ENCODE measurements at regions not wholly inside any gene's neighbourhood (a gene's known extent, or its start where the extent isn't known, plus 50 kb on each side); places are given as distances from the start of the nearest gene placed in this dataset.

- no peaks in the 10 kb centered on the region; the same call in 1 of the 2 replicates for H3K9me2 ChIP-seq (ENCODE audit: insufficient read depth)
- no peaks in the 10 kb centered on the region for H3K27me3 ChIP-seq (ENCODE audit: insufficient read depth, low read length)
- ChIA-PET POLR2A (no interaction called here), CTCF (no interaction called here), RAD21 (ENCODE audit: low non-redundant PET in 1 of 2, low total read pairs in 2 of 2, uncharacterized antibody in 2 of 2, unreplicated experiment in 2 of 2) (no interaction called here)
- H3K79me2 ChIP-seq (ENCODE audit: insufficient read depth, low read length) = no peaks in the 10 kb centered on the region
- TF ChIP-seq SRF (IDR thresholded peaks at IDR 0.05; ENCODE audit: low read depth) (no peak), ATF3 (IDR thresholded peaks at IDR 0.05) (no peak), YY1 (IDR thresholded peaks at IDR 0.05; ENCODE audit: extremely low read depth, insufficient replicate concordance, low read depth, low read length) (no peak), ZNF274 (IDR thresholded peaks at IDR 0.05; ENCODE audit: low read depth, low read length) (no peak), ZFX (IDR thresholded peaks at IDR 0.05) (no peak), ZBTB33 (IDR thresholded peaks at IDR 0.05; ENCODE audit: extremely low read depth, insufficient replicate concordance, low read length) (no peak), POLR2AphosphoS5 (IDR thresholded peaks at IDR 0.05; ENCODE audit: low read depth, low read length) (no peak), FOSL1 (IDR thresholded peaks at IDR 0.05; ENCODE audit: low read depth) (no peak), CEBPB (IDR thresholded peaks at IDR 0.05; ENCODE audit: low read depth) (no peak), CBX3 (IDR thresholded peaks at IDR 0.05; ENCODE audit: low read depth) (no peak)
- TF ChIP-seq, protein P1, sequence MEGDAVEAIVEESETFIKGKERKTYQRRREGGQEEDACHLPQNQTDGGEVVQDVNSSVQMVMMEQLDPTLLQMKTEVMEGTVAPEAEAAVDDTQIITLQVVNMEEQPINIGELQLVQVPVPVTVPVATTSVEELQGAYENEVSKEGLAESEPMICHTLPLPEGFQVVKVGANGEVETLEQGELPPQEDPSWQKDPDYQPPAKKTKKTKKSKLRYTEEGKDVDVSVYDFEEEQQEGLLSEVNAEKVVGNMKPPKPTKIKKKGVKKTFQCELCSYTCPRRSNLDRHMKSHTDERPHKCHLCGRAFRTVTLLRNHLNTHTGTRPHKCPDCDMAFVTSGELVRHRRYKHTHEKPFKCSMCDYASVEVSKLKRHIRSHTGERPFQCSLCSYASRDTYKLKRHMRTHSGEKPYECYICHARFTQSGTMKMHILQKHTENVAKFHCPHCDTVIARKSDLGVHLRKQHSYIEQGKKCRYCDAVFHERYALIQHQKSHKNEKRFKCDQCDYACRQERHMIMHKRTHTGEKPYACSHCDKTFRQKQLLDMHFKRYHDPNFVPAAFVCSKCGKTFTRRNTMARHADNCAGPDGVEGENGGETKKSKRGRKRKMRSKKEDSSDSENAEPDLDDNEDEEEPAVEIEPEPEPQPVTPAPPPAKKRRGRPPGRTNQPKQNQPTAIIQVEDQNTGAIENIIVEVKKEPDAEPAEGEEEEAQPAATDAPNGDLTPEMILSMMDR (IDR thresholded peaks at IDR 0.05 in 2 of 3, conservative IDR thresholded peaks at IDR 0.05 in 1 of 3; ENCODE audit: borderline replicate concordance in 1 of 3, insufficient read depth in 1 of 3, low read depth in 2 of 3, low read length in 2 of 3) = no peak
- no peak overlapping the region for H3K9ac ChIP-seq (ENCODE audit: low read length)
- no peaks in the 10 kb centered on the region for H3K4me1 ChIP-seq (ENCODE audit: control insufficient read depth in 1 of 2, insufficient read depth in 2 of 2, low read length in 2 of 2)
- H3K36me3 ChIP-seq (ENCODE audit: control insufficient read depth in 1 of 2, insufficient read depth in 2 of 2, low read length in 2 of 2) = no peaks in the 10 kb centered on the region
- intact Hi-C loops (cut with micrococcal nuclease) = no loop called here
- no peaks in the 10 kb centered on the region for H4K20me1 ChIP-seq (ENCODE audit: insufficient read depth)
- BruUV-seq (replicated peaks) = no TSS peak
- H3K9me3 ChIP-seq (ENCODE audit: control insufficient read depth in 1 of 2, insufficient read depth in 1 of 2, low read depth in 1 of 2, low read length in 2 of 2) = no peaks in the 10 kb centered on the region
- no peak overlapping the region for H3K27ac ChIP-seq (ENCODE audit: low read depth, low read length)
- no peak overlapping the region for H3K4me2 ChIP-seq (ENCODE audit: low read length)
- H2AFZ ChIP-seq (ENCODE audit: low read depth, low read length, poor library complexity, severe bottlenecking) = no peak overlapping the region
- ATAC-seq (no peak), DNase-seq (ENCODE audit: low read depth, low spot score) (no peak)
- H3K4me3 ChIP-seq (replicated peaks in 1 of 2; ENCODE audit: low read depth in 1 of 2, low read length in 2 of 2) = no peak overlapping the region
Observed at GRCh38 chr4:178255172-178255571, 812.9 kb upstream of the AGA start.

Data from HCT116 (cell line).